Uterus (tissue), 3 donors: ENCODE measurements at regions not wholly inside any gene's neighbourhood (a gene's known extent, or its start where the extent isn't known, plus 50 kb on each side); places are given as distances from the start of the nearest gene placed in this dataset.

Experiments
- DNase-seq, 2 donors: peaks; one replicate each; pipeline ENCODE4 v3.0.0-alpha.2; 2019 to 2020
- H3K27ac ChIP-seq, 2 donors: fragments of 200-600 bp; sonication (generic); 1 replicate in 1 of 2; 2 replicates in 1 of 2; pipeline ENCODE4 v1.5.1; 2016 to 2018
- H3K27me3 ChIP-seq, 2 donors: fragments of 200-600 bp; sonication (generic); one replicate each; pipeline ENCODE4 v1.5.1; 2018 to 2019; ENCODE audit warnings: control low read depth in 1 of 2
- H3K36me3 ChIP-seq, 2 donors: fragments of 200-600 bp; sonication (generic); one replicate each; pipeline ENCODE4 v1.5.1; 2019; ENCODE audit warnings: control low read depth in 1 of 2
- H3K4me1 ChIP-seq, 2 donors: fragments of 200-600 bp; sonication (generic); one replicate each; pipeline ENCODE4 v1.5.1; 2018 to 2019; ENCODE audit warnings: control low read depth in 1 of 2
- H3K4me3 ChIP-seq, 2 donors: fragments of 200-600 bp; sonication (generic); 1 replicate in 1 of 2; 2 replicates in 1 of 2; pipeline ENCODE4 v1.5.1; 2018 to 2019; ENCODE audit warnings: mild to moderate bottlenecking in 1 of 2
- H3K9me3 ChIP-seq, 2 donors: fragments of 200-600 bp; sonication (generic); one replicate each; pipeline ENCODE4 v1.5.1; 2019; ENCODE audit warnings: control low read depth in 1 of 2
- CTCF ChIP-seq, 4 experiments: fragments of 200-600 bp in 2 of 4; fragments of 450-650 bp in 2 of 4; sonication (generic) in 2 of 4; IDR thresholded peaks; one replicate each; pipeline ENCODE4 v1.5.1; 2016 to 2019; ENCODE audit warnings: antibody characterized with exemption in 4 of 4, mild to moderate bottlenecking in 2 of 4, moderate library complexity in 1 of 4
- POLR2A ChIP-seq, 2 donors: fragments of 450-650 bp; IDR thresholded peaks; one replicate each; pipeline ENCODE4 v1.6.1; 2016; ENCODE audit warnings: antibody characterized with exemption in 2 of 2, mild to moderate bottlenecking in 1 of 2, moderate library complexity in 1 of 2
- intact Hi-C: fragments of 100-400 bp; cut with DNase I; formaldehyde crosslinking; loops from one replicate; pipeline ENCODE4 v1.15.1; 2023; ENCODE audit warnings: low total_unique reads
- donor health status: DM: yes; HTN: yes; CAD: no.

GRCh38 chr20:47406849-47407682, 50.6 kb upstream of the ZMYND8 start:
- no peak for DNase-seq
- no peak overlapping the region for H3K4me3 ChIP-seq
- TF ChIP-seq CTCF (IDR thresholded peaks at IDR 0.05) (no peak), POLR2A (IDR thresholded peaks at IDR 0.05) (no peak)
- no peaks in the 10 kb centered on the region for H3K9me3 ChIP-seq
- intact Hi-C loops, result no loop called here
- H3K27ac ChIP-seq, result no peak overlapping the region
- H3K36me3 ChIP-seq, result no peaks in the 10 kb centered on the region
- H3K4me1 ChIP-seq, result no peaks in the 10 kb centered on the region
- H3K27me3 ChIP-seq, result no peaks in the 10 kb centered on the region

GRCh38 chr20:47411161-47411560, 54.7 kb upstream of the ZMYND8 start:
- H3K4me3 ChIP-seq, result no peak overlapping the region
- H3K36me3 ChIP-seq, result no peaks in the 10 kb centered on the region
- peak in 1 of 2 donors; percentile 20 for DNase-seq
- TF ChIP-seq POLR2A (IDR thresholded peaks at IDR 0.05) (no peak), CTCF (IDR thresholded peaks at IDR 0.05) (no peak)
- peak overlapping the region; percentile 52 to 69 for H3K27ac ChIP-seq
- no peaks in the 10 kb centered on the region for H3K4me1 ChIP-seq
- no peaks in the 10 kb centered on the region for H3K9me3 ChIP-seq
- intact Hi-C loops, result no loop called here
- H3K27me3 ChIP-seq, result no peaks in the 10 kb centered on the region

DNA sequence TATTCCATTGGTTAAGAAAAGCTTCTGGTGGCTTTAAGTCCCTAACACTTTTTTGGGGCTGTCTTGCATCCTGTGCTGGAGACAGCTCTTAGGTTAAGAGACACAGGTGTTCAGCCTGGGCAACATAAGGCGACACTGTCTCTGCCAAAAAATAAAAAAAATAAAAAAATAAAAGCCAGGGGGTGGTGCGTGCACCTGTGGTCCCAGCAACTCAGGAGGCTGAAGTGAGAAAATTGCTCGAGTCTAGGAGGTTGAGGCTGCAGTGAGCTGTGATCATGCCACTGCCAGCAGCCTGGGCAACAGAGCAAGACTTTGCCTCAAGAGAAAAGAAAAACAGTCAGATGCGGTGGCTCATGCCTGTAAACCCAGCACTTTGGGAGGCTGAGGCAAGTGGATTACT, 55.6 kb upstream of the ZMYND8 start:
- Histone ChIP-seq H3K36me3 (no peaks in the 10 kb centered on the region), H3K27ac (peak overlapping the region; percentile 52 to 69), H3K9me3 (no peaks in the 10 kb centered on the region), H3K27me3 (no peaks in the 10 kb centered on the region), H3K4me3 (no peak overlapping the region), H3K4me1 (no peaks in the 10 kb centered on the region)
- no peak for TF ChIP-seq POLR2A (IDR thresholded peaks at IDR 0.05)
- no peak for TF ChIP-seq CTCF (IDR thresholded peaks at IDR 0.05)
- DNase-seq, result no peak
- intact Hi-C loops, result no loop called here

GRCh38 chr20:47413189-47413588, 56.7 kb upstream of the ZMYND8 start:
- Histone ChIP-seq H3K4me1 (no peaks in the 10 kb centered on the region), H3K36me3 (no peaks in the 10 kb centered on the region), H3K27ac (no peak overlapping the region), H3K27me3 (no peaks in the 10 kb centered on the region), H3K9me3 (no peaks in the 10 kb centered on the region), H3K4me3 (no peak overlapping the region)
- no peak for TF ChIP-seq CTCF (IDR thresholded peaks at IDR 0.05)
- TF ChIP-seq POLR2A (IDR thresholded peaks at IDR 0.05), result no peak
- intact Hi-C loops, result no loop called here
- DNase-seq, result no peak

DNA sequence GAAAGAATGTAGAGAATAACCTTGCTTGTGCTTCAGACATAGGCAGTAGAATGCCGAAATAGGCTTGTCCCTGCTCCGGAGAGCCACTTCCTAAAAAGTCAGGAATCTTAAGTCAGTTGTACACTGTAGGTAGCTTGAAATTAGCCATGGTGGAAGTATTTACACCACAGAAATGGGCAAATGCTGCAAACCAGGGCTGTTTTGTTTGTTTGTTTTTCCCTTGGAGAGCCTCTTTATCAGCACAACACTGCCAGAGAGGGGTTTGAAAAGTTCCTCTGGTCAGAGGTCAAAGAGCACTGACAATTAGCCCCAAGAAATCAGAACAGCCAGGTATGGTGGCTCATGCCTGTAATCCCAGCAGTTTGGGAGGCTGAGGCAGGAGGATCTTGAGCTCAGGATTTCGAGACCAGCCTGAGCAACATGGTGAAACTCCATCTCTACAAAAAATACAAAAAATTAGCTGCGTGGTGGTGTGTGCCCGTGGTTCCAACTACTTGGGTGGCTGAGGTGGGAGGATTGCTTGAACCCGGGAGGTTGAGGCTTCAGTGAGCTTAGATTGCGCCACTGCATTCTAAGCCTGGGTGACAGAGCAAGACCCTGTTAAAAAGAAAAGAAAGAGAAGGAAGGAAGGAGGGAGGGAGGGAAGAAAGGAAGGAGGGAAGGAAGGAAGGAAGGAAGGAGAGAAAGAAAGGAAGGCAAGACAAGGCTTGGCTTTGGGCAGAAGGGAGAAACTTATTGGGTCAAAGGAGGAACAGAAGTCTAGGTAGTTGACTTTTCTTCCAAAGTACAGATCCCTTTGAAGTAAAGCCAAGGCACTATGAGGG, 61.0 kb upstream of the ZMYND8 start:
- H3K27me3 ChIP-seq, result no peaks in the 10 kb centered on the region
- TF ChIP-seq POLR2A (IDR thresholded peaks at IDR 0.05), result no peak
- TF ChIP-seq CTCF (IDR thresholded peaks at IDR 0.05), result no peak
- H3K4me1 ChIP-seq, result no peaks in the 10 kb centered on the region
- H3K9me3 ChIP-seq, result no peaks in the 10 kb centered on the region
- H3K27ac ChIP-seq, result no peak overlapping the region
- intact Hi-C loops, result no loop called here
- no peaks in the 10 kb centered on the region for H3K36me3 ChIP-seq
- no peak overlapping the region for H3K4me3 ChIP-seq
- DNase-seq, result no peak
